Gastroesophageal sphincter (tissue), 3 donors: ENCODE measurements at regions not wholly inside any gene's neighbourhood (a gene's known extent, or its start where the extent isn't known, plus 50 kb on each side); places are given as distances from the start of the nearest gene placed in this dataset.

ENCODE experiments used
- POLR2A ChIP-seq, 2 donors: fragments of 450-650 bp; IDR thresholded peaks; one replicate each; pipeline ENCODE4 v1.6.1; 2017; ENCODE audit warnings: antibody characterized with exemption in 2 of 2, mild to moderate bottlenecking in 2 of 2, moderate library complexity in 1 of 2
- POLR2AphosphoS5 ChIP-seq: sonication (generic); formaldehyde crosslinking; IDR thresholded peaks from one replicate; pipeline ENCODE4 v1.6.1; 2017; ENCODE audit warnings: antibody characterized with exemption
- TF ChIP-seq, protein P1 (sequence below), 4 experiments: fragments of 200-600 bp in 2 of 4; fragments of 450-650 bp in 2 of 4; sonication (generic) in 1 of 4; IDR thresholded peaks; one replicate each; pipeline ENCODE4 v1.5.1; 2017 to 2019; ENCODE audit warnings: antibody characterized with exemption in 4 of 4, mild to moderate bottlenecking in 2 of 4, moderate library complexity in 2 of 4

DNA sequence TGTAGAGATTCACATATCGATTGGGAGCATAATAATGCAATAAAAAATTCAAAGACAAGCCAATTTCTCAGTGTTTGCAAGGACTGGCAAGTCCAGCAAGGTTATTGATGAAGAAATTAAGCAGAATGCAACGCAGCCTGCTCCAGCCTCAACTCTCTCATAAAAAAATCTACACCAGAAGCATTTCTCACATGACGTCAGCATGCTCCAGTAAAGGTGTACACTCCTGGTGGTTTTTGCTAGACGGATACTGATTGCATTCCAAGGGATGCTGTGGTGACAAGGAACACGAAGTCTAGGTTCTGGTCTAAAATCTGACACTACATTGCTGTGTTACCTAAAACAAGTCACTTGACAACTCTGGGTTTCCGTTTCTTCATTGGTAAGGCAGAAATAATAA lies 131.9 kb upstream of the PRNP start:
- TF ChIP-seq POLR2AphosphoS5 = no peak
- TF ChIP-seq POLR2A (IDR thresholded peaks at IDR 0.05) = no peak
- TF ChIP-seq, protein P1, sequence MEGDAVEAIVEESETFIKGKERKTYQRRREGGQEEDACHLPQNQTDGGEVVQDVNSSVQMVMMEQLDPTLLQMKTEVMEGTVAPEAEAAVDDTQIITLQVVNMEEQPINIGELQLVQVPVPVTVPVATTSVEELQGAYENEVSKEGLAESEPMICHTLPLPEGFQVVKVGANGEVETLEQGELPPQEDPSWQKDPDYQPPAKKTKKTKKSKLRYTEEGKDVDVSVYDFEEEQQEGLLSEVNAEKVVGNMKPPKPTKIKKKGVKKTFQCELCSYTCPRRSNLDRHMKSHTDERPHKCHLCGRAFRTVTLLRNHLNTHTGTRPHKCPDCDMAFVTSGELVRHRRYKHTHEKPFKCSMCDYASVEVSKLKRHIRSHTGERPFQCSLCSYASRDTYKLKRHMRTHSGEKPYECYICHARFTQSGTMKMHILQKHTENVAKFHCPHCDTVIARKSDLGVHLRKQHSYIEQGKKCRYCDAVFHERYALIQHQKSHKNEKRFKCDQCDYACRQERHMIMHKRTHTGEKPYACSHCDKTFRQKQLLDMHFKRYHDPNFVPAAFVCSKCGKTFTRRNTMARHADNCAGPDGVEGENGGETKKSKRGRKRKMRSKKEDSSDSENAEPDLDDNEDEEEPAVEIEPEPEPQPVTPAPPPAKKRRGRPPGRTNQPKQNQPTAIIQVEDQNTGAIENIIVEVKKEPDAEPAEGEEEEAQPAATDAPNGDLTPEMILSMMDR (IDR thresholded peaks at IDR 0.05) = no peak
